H1 (cell line): ENCODE measurements at regions not wholly inside any gene's neighbourhood (a gene's known extent, or its start where the extent isn't known, plus 50 kb on each side); places are given as distances from the start of the nearest gene placed in this dataset.

Experiments used
- CTCF ChIA-PET: fragments of 300-600 bp; sonication (Branson Sonifier 250); formaldehyde crosslinking; loops from one replicate; lab custom pipeline; 2021; ENCODE audit not compliant: partially characterized antibody; lab: Charles Lee
- POLR2A ChIA-PET: fragments of 300-600 bp; sonication (Branson Sonifier 250); formaldehyde crosslinking; loops from one replicate; lab custom pipeline; 2021; ENCODE audit warnings: inconsistent platforms; ENCODE audit not compliant: partially characterized antibody; lab: Charles Lee
- DNase-seq, 2 experiments: peaks; one replicate each; pipeline versions ENCODE4 v3.0.0 to v3.0.0-alpha.2; 2010 to 2022; ENCODE audit warnings: low spot score in 2 of 2, low read depth in 1 of 2, mixed read lengths in 1 of 2
- FAIRE-seq: peaks from 2 replicates; lab custom pipeline; 2011; peaks lifted over from hg19 to GRCh38; lab: Jason Lieb, UNC
- H2AFZ ChIP-seq: 2 replicates; pipeline ENCODE4 v1.8.1; 2012; ENCODE audit warnings: low read length, inconsistent platforms
- H2AK5ac ChIP-seq: 2 replicates; pipeline ENCODE4 v1.6.1; 2013; ENCODE audit warnings: low read depth, low read length
- H2BK120ac ChIP-seq: replicated peaks from 2 replicates; pipeline ENCODE3; 2013; ENCODE audit warnings: low read depth, low read length, inconsistent platforms
- H2BK12ac ChIP-seq: 2 replicates; pipeline ENCODE4 v1.6.1; 2013; ENCODE audit warnings: low read depth, low read length
- H2BK15ac ChIP-seq: 2 replicates; pipeline ENCODE4 v1.6.1; 2013; ENCODE audit warnings: low read length
- H2BK20ac ChIP-seq: 2 replicates; pipeline ENCODE4 v1.6.1; 2013; ENCODE audit warnings: low read length
- H2BK5ac ChIP-seq: 2 replicates; pipeline ENCODE4 v1.6.1; 2013; ENCODE audit warnings: low read depth, low read length
- H3K14ac ChIP-seq: 2 replicates; pipeline ENCODE4 v1.6.1; 2013; ENCODE audit warnings: inconsistent platforms; ENCODE audit not compliant: insufficient read length
- H3K18ac ChIP-seq: 2 replicates; pipeline ENCODE4 v1.6.1; 2013; ENCODE audit warnings: low read length; ENCODE audit errors: extremely low read depth
- H3K23ac ChIP-seq: 2 replicates; pipeline ENCODE4 v1.6.1; 2013; ENCODE audit warnings: inconsistent platforms; ENCODE audit not compliant: insufficient read length
- H3K23me2 ChIP-seq: 2 replicates; pipeline ENCODE4 v1.6.1; 2013; ENCODE audit warnings: low read depth, low read length
- H3K27ac ChIP-seq: 2 replicates; pipeline ENCODE4 v1.6.1; 2011; ENCODE audit warnings: low read depth, low read length, inconsistent platforms
- H3K27me3 ChIP-seq, 4 experiments: replicated peaks in 1 of 4; 1 replicate in 1 of 4; 2 replicates in 3 of 4; pipeline versions ENCODE4 v1.6.1 to v1.8.1; 2011 to 2013; ENCODE audit warnings: low read length in 3 of 4, mild to moderate bottlenecking in 3 of 4, inconsistent platforms in 2 of 4, mixed read lengths in 2 of 4, moderate library complexity in 1 of 4; ENCODE audit not compliant: control insufficient read depth in 3 of 4, insufficient read depth in 3 of 4; ENCODE audit errors: extremely low read depth in 1 of 4
- H3K36me3 ChIP-seq, 4 experiments: 2 replicates each; pipeline versions ENCODE4 v1.6.1 to v1.8.1; 2011 to 2013; ENCODE audit warnings: mild to moderate bottlenecking in 4 of 4, low read length in 3 of 4, moderate library complexity in 2 of 4, control low read depth in 1 of 4, inconsistent platforms in 1 of 4; ENCODE audit not compliant: insufficient read depth in 4 of 4, control insufficient read depth in 2 of 4
- H3K4ac ChIP-seq: replicated peaks from 2 replicates; pipeline ENCODE3; 2013; ENCODE audit warnings: low read length, low read depth, mixed read lengths, inconsistent platforms; ENCODE audit not compliant: insufficient read length
- H3K4me1 ChIP-seq, 4 experiments: replicated peaks in 1 of 4; 1 replicate in 1 of 4; 2 replicates in 3 of 4; pipeline versions ENCODE4 v1.6.1 to v1.8.1; 2011 to 2013; ENCODE audit warnings: low read length in 3 of 4, inconsistent platforms in 2 of 4, mixed read lengths in 1 of 4; ENCODE audit not compliant: insufficient read depth in 4 of 4, control insufficient read depth in 3 of 4
- H3K4me2 ChIP-seq, 2 experiments: 2 replicates each; pipeline versions ENCODE4 v1.6.1 to v1.8.1; 2011 to 2013; ENCODE audit warnings: low read depth in 2 of 2, low read length in 2 of 2, control low read depth in 1 of 2, inconsistent platforms in 1 of 2, mild to moderate bottlenecking in 1 of 2; ENCODE audit not compliant: insufficient read depth in 1 of 2
- H3K4me3 ChIP-seq, 4 experiments: fragments of 200-600, 300-600 bp in 1 of 4; sonication (generic), shearing (Covaris generic), sonication (Bioruptor Twin) in 1 of 4; 2 replicates each; pipeline versions ENCODE4 v1.5.1 to v1.8.1; 2011 to 2016; ENCODE audit warnings: low read length in 4 of 4, low read depth in 3 of 4, control low read depth in 2 of 4, inconsistent platforms in 2 of 4, mild to moderate bottlenecking in 2 of 4, mixed read lengths in 1 of 4, moderate library complexity in 1 of 4; ENCODE audit not compliant: insufficient read depth in 2 of 4; ENCODE audit errors: extremely low read depth in 1 of 4
- H3K56ac ChIP-seq: replicated peaks from 2 replicates; pipeline ENCODE3; 2013; ENCODE audit warnings: low read depth, mild to moderate bottlenecking, mixed read lengths, low read length, inconsistent platforms; ENCODE audit not compliant: insufficient read length
- H3K79me1 ChIP-seq: 2 replicates; pipeline ENCODE4 v1.6.1; 2013; ENCODE audit warnings: low read depth, low read length, control low read depth
- H3K79me2 ChIP-seq, 2 experiments: 2 replicates each; pipeline versions ENCODE4 v1.6.1 to v1.8.1; 2012 to 2013; ENCODE audit warnings: low read length in 2 of 2, mild to moderate bottlenecking in 2 of 2, inconsistent platforms in 1 of 2; ENCODE audit not compliant: insufficient read depth in 2 of 2, control insufficient read depth in 1 of 2
- H3K9ac ChIP-seq, 4 experiments: replicated peaks in 1 of 4; 1 replicate in 1 of 4; 2 replicates in 3 of 4; pipeline versions ENCODE4 v1.6.1 to v1.8.1; 2011 to 2013; ENCODE audit warnings: low read depth in 3 of 4, low read length in 3 of 4, control low read depth in 2 of 4, mild to moderate bottlenecking in 2 of 4, moderate library complexity in 2 of 4, inconsistent platforms in 1 of 4; ENCODE audit errors: extremely low read depth in 1 of 4
- H3K9me3 ChIP-seq, 2 experiments: 2 replicates each; pipeline versions ENCODE4 v1.6.1 to v1.8.1; 2012 to 2013; ENCODE audit warnings: mild to moderate bottlenecking in 2 of 2, moderate library complexity in 2 of 2, control low read depth in 1 of 2, inconsistent platforms in 1 of 2, low read depth in 1 of 2, low read length in 1 of 2, mixed read lengths in 1 of 2; ENCODE audit not compliant: insufficient read depth in 2 of 2
- H4K20me1 ChIP-seq, 2 experiments: replicated peaks in 1 of 2; 2 replicates each; pipeline versions ENCODE3 to v1.8.1; 2011 to 2013; ENCODE audit warnings: inconsistent platforms in 2 of 2, low read length in 2 of 2, mild to moderate bottlenecking in 1 of 2; ENCODE audit not compliant: insufficient read depth in 2 of 2, control insufficient read depth in 1 of 2
- H4K5ac ChIP-seq: 2 replicates; pipeline ENCODE4 v1.6.1; 2013; ENCODE audit warnings: low read length, low read depth, mixed read lengths, inconsistent platforms; ENCODE audit not compliant: insufficient read length
- H4K8ac ChIP-seq: 2 replicates; pipeline ENCODE4 v1.8.0; 2013; ENCODE audit warnings: mild to moderate bottlenecking, moderate library complexity, low read length, inconsistent platforms; ENCODE audit not compliant: insufficient read depth; ENCODE audit errors: extremely low read depth
- H4K91ac ChIP-seq: replicated peaks from 2 replicates; pipeline ENCODE3; 2013; ENCODE audit warnings: low read length, mixed read lengths, inconsistent platforms; ENCODE audit not compliant: insufficient read length
- BRCA1 ChIP-seq: IDR thresholded peaks from 2 replicates; pipeline ENCODE4 v1.6.1; 2012; ENCODE audit warnings: low read depth, low read length, improper control_type of control experiment
- CEBPB ChIP-seq: IDR thresholded peaks from 2 replicates; pipeline ENCODE4 v1.6.1; 2012; ENCODE audit warnings: low read depth, low read length
- KDM4A ChIP-seq: IDR thresholded peaks from one replicate; pipeline ENCODE4 v1.7.1; 2012; ENCODE audit warnings: low read depth, mild to moderate bottlenecking, moderate library complexity, low read length, inconsistent platforms; ENCODE audit not compliant: severe bottlenecking
- RAD21 ChIP-seq, 2 experiments: IDR thresholded peaks in 1 of 2; conservative IDR thresholded peaks in 1 of 2; 2 replicates each; pipeline ENCODE4 v1.6.1; 2011; ENCODE audit warnings: low read depth in 2 of 2, low read length in 2 of 2, improper control_type of control experiment in 1 of 2, inconsistent platforms in 1 of 2, mild to moderate bottlenecking in 1 of 2, moderate library complexity in 1 of 2
- RXRA ChIP-seq: IDR thresholded peaks from 2 replicates; pipeline ENCODE4 v1.6.1; 2011; ENCODE audit warnings: low read depth, mild to moderate bottlenecking, low read length, moderate library complexity; ENCODE audit not compliant: insufficient read depth
- SIX5 ChIP-seq: IDR thresholded peaks from 2 replicates; pipeline ENCODE4 v1.6.1; 2011; ENCODE audit warnings: mild to moderate bottlenecking, low read depth, low read length
- SRF ChIP-seq: IDR thresholded peaks from 2 replicates; pipeline ENCODE4 v1.6.1; 2011; ENCODE audit warnings: mild to moderate bottlenecking, low read depth, low read length, moderate library complexity
- WGBS, 2 experiments: shearing (Covaris generic) in 1 of 2; methylation state at CpG; one replicate each; pipeline versions ENCODE4 v1.1.6 to v1.1.7; 2013 to 2015; ENCODE audit warnings: low lambda C conversion rate in 2 of 2, mixed read lengths in 2 of 2, inconsistent platforms in 1 of 2, low coverage in 1 of 2, missing lambda C conversion rate in 1 of 2; ENCODE audit not compliant: insufficient replicate concordance in 2 of 2, insufficient coverage in 1 of 2, insufficient read length in 1 of 2; ENCODE audit errors: extremely low coverage in 1 of 2, missing lambda C conversion rate in 1 of 2; 5-methylcytosine and 5-hydroxymethylcytosine counted together

GRCh38 chr2:238525990-238526389 is 99.3 kb downstream of the ASB1 start:
- FAIRE-seq, result no peak
- ChIA-PET POLR2A (no interaction called here), CTCF (interaction anchor here (0.7 kb wide), 1 partner anchor 255 kb away, joined by 3 read pairs; no protein-coding TSS in a partner anchor)
- no peak overlapping the region for H3K56ac ChIP-seq
- no peak overlapping the region for H3K4me3 ChIP-seq
- H4K8ac ChIP-seq, result no peak overlapping the region
- H4K20me1 ChIP-seq, result peaks cover 0 to 3% of the 10 kb centered on the region in 2 experiments
- no peak overlapping the region for H3K27ac ChIP-seq
- H3K36me3 ChIP-seq, result no peaks in the 10 kb centered on the region
- H4K91ac ChIP-seq, result no peak overlapping the region
- no peak overlapping the region for H2BK15ac ChIP-seq
- no peak overlapping the region for H2BK5ac ChIP-seq
- H2BK12ac ChIP-seq, result no peak overlapping the region
- H3K18ac ChIP-seq, result no peak overlapping the region
- no peak for DNase-seq
- no peaks in the 10 kb centered on the region; a peak in 2 of 7 replicates for H3K4me1 ChIP-seq
- H4K5ac ChIP-seq, result no peak overlapping the region
- H2AK5ac ChIP-seq, result no peak overlapping the region
- H3K27me3 ChIP-seq, result no peaks in the 10 kb centered on the region
- H3K4ac ChIP-seq, result no peak overlapping the region
- H3K9ac ChIP-seq, result no peak overlapping the region
- WGBS, 2 experiments, result 78% methylated on average over 7 of the region's 7 CpGs; no CpG with 5 or more reads in 1 of the 2 experiments
- H3K79me1 ChIP-seq, result no peaks in the 10 kb centered on the region
- H3K14ac ChIP-seq, result no peak overlapping the region
- no peak overlapping the region for H2BK120ac ChIP-seq
- H3K79me2 ChIP-seq, result no peaks in the 10 kb centered on the region
- no peak overlapping the region for H2BK20ac ChIP-seq
- H3K23me2 ChIP-seq, result peaks cover 3% of the 10 kb centered on the region; the same call in 1 of the 2 replicates
- no peak overlapping the region for H3K23ac ChIP-seq
- H3K9me3 ChIP-seq, result peaks cover 0 to 3% of the 10 kb centered on the region in 2 experiments; a peak in 2 of 4 replicates
- no peak overlapping the region for H2AFZ ChIP-seq
- no peak overlapping the region for H3K4me2 ChIP-seq
- TF ChIP-seq BRCA1 (no peak), CEBPB (no peak), RXRA (no peak), SRF (no peak), RAD21 (IDR thresholded peaks at IDR 0.05 in 1 of 2, conservative IDR thresholded peaks at IDR 0.05 in 1 of 2; ENCODE audit: low read depth in 2 of 2, low read length in 2 of 2) (no peak), SIX5 (no peak), KDM4A (no peak)
